ENCODE measurements at regions not wholly inside any gene's neighbourhood (a gene's known extent, or its start where the extent isn't known, plus 50 kb on each side); places are given as distances from the start of the nearest gene placed in this dataset.

DNA sequence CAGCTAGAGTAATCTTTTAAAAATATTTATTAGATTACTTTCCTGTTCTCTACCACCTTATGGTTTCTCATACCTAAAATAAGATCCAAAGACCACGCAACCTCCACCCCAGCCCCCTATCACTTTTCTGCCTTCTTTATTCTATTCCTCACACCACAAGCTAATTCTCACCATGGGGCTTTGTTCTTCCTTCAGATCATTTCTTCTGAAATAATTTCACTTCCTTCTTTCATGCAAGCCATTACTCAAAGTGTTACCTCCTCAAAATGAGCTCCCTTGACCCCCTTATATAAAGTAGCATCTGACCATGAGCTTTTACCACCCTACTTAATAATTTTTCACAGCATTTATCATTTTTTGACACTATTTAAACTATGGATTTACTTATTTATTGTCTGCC lies 233.2 kb upstream of the TMCO5A start:
- no peaks in the 10 kb centered on the region for H3K79me2 ChIP-seq (replicated peaks; ENCODE audit: insufficient read depth)
- no peaks in the 10 kb centered on the region for H3K27me3 Mint-ChIP-seq (ENCODE audit: insufficient read depth, low read depth, poor library complexity)
- H3K4me1 Mint-ChIP-seq, result no peaks in the 10 kb centered on the region
- H3K27ac Mint-ChIP-seq, result no peak overlapping the region
- no peaks in the 10 kb centered on the region for H3K36me3 ChIP-seq (ENCODE audit: insufficient read depth)
- H3F3A ChIP-seq (replicated peaks; ENCODE audit: low read depth), result no peaks in the 10 kb centered on the region
- H3K4me3 ChIP-seq, result no peak overlapping the region
- H3K4me1 ChIP-seq (ENCODE audit: insufficient read depth), result no peaks in the 10 kb centered on the region
- H2AFZ ChIP-seq, result no peak overlapping the region
- TF ChIP-seq STAT1 (IDR thresholded peaks at IDR 0.05; ENCODE audit: unreplicated experiment) (no peak), CREB1 (CRISPR knock-in tag; IDR thresholded peaks at IDR 0.05; ENCODE audit: low read depth) (no peak), EZH2phosphoT487 (IDR thresholded peaks at IDR 0.05; ENCODE audit: unreplicated experiment) (no peak), JUNB (IDR thresholded peaks at IDR 0.05; ENCODE audit: unreplicated experiment) (no peak)
- TF ChIP-seq, protein P1, sequence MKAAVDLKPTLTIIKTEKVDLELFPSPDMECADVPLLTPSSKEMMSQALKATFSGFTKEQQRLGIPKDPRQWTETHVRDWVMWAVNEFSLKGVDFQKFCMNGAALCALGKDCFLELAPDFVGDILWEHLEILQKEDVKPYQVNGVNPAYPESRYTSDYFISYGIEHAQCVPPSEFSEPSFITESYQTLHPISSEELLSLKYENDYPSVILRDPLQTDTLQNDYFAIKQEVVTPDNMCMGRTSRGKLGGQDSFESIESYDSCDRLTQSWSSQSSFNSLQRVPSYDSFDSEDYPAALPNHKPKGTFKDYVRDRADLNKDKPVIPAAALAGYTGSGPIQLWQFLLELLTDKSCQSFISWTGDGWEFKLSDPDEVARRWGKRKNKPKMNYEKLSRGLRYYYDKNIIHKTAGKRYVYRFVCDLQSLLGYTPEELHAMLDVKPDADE (IDR thresholded peaks at IDR 0.05), result no peak
- TF ChIP-seq, protein P2, sequence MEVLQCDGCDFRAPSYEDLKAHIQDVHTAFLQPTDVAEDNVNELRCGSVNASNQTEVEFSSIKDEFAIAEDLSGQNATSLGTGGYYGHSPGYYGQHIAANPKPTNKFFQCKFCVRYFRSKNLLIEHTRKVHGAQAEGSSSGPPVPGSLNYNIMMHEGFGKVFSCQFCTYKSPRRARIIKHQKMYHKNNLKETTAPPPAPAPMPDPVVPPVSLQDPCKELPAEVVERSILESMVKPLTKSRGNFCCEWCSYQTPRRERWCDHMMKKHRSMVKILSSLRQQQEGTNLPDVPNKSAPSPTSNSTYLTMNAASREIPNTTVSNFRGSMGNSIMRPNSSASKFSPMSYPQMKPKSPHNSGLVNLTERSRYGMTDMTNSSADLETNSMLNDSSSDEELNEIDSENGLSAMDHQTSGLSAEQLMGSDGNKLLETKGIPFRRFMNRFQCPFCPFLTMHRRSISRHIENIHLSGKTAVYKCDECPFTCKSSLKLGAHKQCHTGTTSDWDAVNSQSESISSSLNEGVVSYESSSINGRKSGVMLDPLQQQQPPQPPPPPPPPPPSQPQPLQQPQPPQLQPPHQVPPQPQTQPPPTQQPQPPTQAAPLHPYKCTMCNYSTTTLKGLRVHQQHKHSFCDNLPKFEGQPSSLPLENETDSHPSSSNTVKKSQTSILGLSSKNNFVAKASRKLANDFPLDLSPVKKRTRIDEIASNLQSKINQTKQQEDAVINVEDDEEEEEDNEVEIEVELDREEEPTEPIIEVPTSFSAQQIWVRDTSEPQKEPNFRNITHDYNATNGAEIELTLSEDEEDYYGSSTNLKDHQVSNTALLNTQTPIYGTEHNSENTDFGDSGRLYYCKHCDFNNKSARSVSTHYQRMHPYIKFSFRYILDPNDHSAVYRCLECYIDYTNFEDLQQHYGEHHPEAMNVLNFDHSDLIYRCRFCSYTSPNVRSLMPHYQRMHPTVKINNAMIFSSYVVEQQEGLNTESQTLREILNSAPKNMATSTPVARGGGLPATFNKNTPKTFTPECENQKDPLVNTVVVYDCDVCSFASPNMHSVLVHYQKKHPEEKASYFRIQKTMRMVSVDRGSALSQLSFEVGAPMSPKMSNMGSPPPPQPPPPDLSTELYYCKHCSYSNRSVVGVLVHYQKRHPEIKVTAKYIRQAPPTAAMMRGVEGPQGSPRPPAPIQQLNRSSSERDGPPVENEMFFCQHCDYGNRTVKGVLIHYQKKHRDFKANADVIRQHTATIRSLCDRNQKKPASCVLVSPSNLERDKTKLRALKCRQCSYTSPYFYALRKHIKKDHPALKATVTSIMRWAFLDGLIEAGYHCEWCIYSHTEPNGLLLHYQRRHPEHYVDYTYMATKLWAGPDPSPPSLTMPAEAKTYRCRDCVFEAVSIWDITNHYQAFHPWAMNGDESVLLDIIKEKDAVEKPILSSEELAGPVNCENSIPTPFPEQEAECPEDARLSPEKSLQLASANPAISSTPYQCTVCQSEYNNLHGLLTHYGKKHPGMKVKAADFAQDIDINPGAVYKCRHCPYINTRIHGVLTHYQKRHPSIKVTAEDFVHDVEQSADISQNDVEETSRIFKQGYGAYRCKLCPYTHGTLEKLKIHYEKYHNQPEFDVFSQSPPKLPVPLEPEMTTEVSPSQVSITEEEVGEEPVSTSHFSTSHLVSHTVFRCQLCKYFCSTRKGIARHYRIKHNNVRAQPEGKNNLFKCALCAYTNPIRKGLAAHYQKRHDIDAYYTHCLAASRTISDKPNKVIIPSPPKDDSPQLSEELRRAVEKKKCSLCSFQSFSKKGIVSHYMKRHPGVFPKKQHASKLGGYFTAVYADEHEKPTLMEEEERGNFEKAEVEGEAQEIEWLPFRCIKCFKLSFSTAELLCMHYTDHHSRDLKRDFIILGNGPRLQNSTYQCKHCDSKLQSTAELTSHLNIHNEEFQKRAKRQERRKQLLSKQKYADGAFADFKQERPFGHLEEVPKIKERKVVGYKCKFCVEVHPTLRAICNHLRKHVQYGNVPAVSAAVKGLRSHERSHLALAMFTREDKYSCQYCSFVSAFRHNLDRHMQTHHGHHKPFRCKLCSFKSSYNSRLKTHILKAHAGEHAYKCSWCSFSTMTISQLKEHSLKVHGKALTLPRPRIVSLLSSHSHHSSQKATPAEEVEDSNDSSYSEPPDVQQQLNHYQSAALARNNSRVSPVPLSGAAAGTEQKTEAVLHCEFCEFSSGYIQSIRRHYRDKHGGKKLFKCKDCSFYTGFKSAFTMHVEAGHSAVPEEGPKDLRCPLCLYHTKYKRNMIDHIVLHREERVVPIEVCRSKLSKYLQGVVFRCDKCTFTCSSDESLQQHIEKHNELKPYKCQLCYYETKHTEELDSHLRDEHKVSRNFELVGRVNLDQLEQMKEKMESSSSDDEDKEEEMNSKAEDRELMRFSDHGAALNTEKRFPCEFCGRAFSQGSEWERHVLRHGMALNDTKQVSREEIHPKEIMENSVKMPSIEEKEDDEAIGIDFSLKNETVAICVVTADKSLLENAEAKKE (CRISPR knock-in tag; IDR thresholded peaks at IDR 0.05), result no peak
- ATAC-seq (no peak), DNase-seq (ENCODE audit: low spot score) (no peak)
- H3K27me3 ChIP-seq (ENCODE audit: insufficient read depth), result no peaks in the 10 kb centered on the region
- no peak overlapping the region for H3K4me3 Mint-ChIP-seq
- no peaks in the 10 kb centered on the region for H3K9me2 ChIP-seq (ENCODE audit: insufficient read depth)
- no peak overlapping the region for H3K4me2 ChIP-seq
- no peak overlapping the region for H3K27ac ChIP-seq (ENCODE audit: low read depth)
- H4K20me1 ChIP-seq (replicated peaks; ENCODE audit: insufficient read depth), result no peaks in the 10 kb centered on the region
- no peaks in the 10 kb centered on the region for H3K36me3 Mint-ChIP-seq (ENCODE audit: low read depth)
- peaks cover 5% of the 10 kb centered on the region; the same call in 2 of the 3 replicates for H3K9me3 Mint-ChIP-seq

All from GM23338 (cell line).